ENCODE measurements at regions not wholly inside any gene's neighbourhood (a gene's known extent, or its start where the extent isn't known, plus 50 kb on each side); places are given as distances from the start of the nearest gene placed in this dataset.

GRCh38 chr12:90683871-90684270 is 271.1 kb downstream of the CCER1 start:
- no peaks in the 10 kb centered on the region for H3K9me3 ChIP-seq (ENCODE audit: control insufficient read depth in 4 of 4, low read length in 3 of 4)
- no peaks in the 10 kb centered on the region for H3K27me3 ChIP-seq (ENCODE audit: control insufficient read depth in 4 of 4, insufficient read depth in 4 of 4, low read length in 3 of 4)
- no peak for TF ChIP-seq NR2F2 (IDR thresholded peaks at IDR 0.05)
- TF ChIP-seq FOXA2 (IDR thresholded peaks at IDR 0.05): no peak
- TF ChIP-seq JUND (IDR thresholded peaks at IDR 0.05): no peak
- TF ChIP-seq RAD21 (IDR thresholded peaks at IDR 0.05): no peak
- no peak for TF ChIP-seq RXRA (IDR thresholded peaks at IDR 0.05)
- no peak for TF ChIP-seq MAX (IDR thresholded peaks at IDR 0.05)
- no peak for TF ChIP-seq HNF4G (IDR thresholded peaks at IDR 0.05)
- no peak for TF ChIP-seq FOXA1 (IDR thresholded peaks at IDR 0.05)
- H3K4me1 ChIP-seq (ENCODE audit: control insufficient read depth in 4 of 4, insufficient read depth in 4 of 4, low read length in 3 of 4): no peaks in the 10 kb centered on the region
- no peak for DNase-seq (ENCODE audit: low spot score)
- WGBS: 86% methylated on average over 3 of the region's 3 CpGs
- H3K27ac ChIP-seq (ENCODE audit: low read depth in 1 of 2, low read length in 2 of 2): no peak overlapping the region
- H3K9ac ChIP-seq (ENCODE audit: low read depth in 1 of 2, low read length in 2 of 2): no peak overlapping the region
- no peaks in the 10 kb centered on the region for H3K36me3 ChIP-seq (ENCODE audit: control insufficient read depth in 4 of 4, insufficient read depth in 3 of 4, low read depth in 1 of 4, low read length in 3 of 4)
- no peak overlapping the region for H3K4me3 ChIP-seq (ENCODE audit: low read depth in 1 of 3, low read length in 3 of 3)

GRCh38 chr12:90682398-90682797 is 272.6 kb downstream of the CCER1 start:
- H3K36me3 ChIP-seq (ENCODE audit: control insufficient read depth in 4 of 4, insufficient read depth in 3 of 4, low read depth in 1 of 4, low read length in 3 of 4): no peaks in the 10 kb centered on the region
- no peaks in the 10 kb centered on the region for H3K4me1 ChIP-seq (ENCODE audit: control insufficient read depth in 4 of 4, insufficient read depth in 4 of 4, low read length in 3 of 4)
- H3K9me3 ChIP-seq (ENCODE audit: control insufficient read depth in 4 of 4, low read length in 3 of 4): no peaks in the 10 kb centered on the region
- H3K4me3 ChIP-seq (ENCODE audit: low read depth in 1 of 3, low read length in 3 of 3): no peak overlapping the region
- no peak overlapping the region for H3K9ac ChIP-seq (ENCODE audit: low read depth in 1 of 2, low read length in 2 of 2)
- DNase-seq (ENCODE audit: low spot score): no peak
- WGBS: 79% methylated on average over 1 of the region's 1 CpG
- TF ChIP-seq ATF3 (IDR thresholded peaks at IDR 0.05) (no peak), GABPA (IDR thresholded peaks at IDR 0.05 in 1 of 2, conservative IDR thresholded peaks at IDR 0.05 in 1 of 2) (no peak), TAF1 (conservative IDR thresholded peaks at IDR 0.05) (no peak), JUND (IDR thresholded peaks at IDR 0.05) (no peak), NR2F2 (IDR thresholded peaks at IDR 0.05) (no peak), CTCF (IDR thresholded peaks at IDR 0.05; ENCODE audit: low read depth, low read length, missing input control) (no peak), RXRA (IDR thresholded peaks at IDR 0.05) (no peak)
- no peaks in the 10 kb centered on the region for H3K27me3 ChIP-seq (ENCODE audit: control insufficient read depth in 4 of 4, insufficient read depth in 4 of 4, low read length in 3 of 4)
- H3K27ac ChIP-seq (ENCODE audit: low read depth in 1 of 2, low read length in 2 of 2): no peak overlapping the region

- Histone ChIP-seq H3K9me3 (ENCODE audit: control insufficient read depth in 4 of 4, low read length in 3 of 4) (no peaks in the 10 kb centered on the region), H3K4me3 (ENCODE audit: low read depth in 1 of 3, low read length in 3 of 3) (no peak overlapping the region), H3K4me1 (ENCODE audit: control insufficient read depth in 4 of 4, insufficient read depth in 4 of 4, low read length in 3 of 4) (no peaks in the 10 kb centered on the region), H3K9ac (ENCODE audit: low read depth in 1 of 2, low read length in 2 of 2) (no peak overlapping the region), H3K27ac (ENCODE audit: low read depth in 1 of 2, low read length in 2 of 2) (no peak overlapping the region), H3K27me3 (ENCODE audit: control insufficient read depth in 4 of 4, insufficient read depth in 4 of 4, low read length in 3 of 4) (no peaks in the 10 kb centered on the region), H3K36me3 (ENCODE audit: control insufficient read depth in 4 of 4, insufficient read depth in 3 of 4, low read depth in 1 of 4, low read length in 3 of 4) (no peaks in the 10 kb centered on the region)
- no peak for DNase-seq (ENCODE audit: low spot score)
- WGBS: 90% methylated on average over 1 of the region's 1 CpG
- no peak for TF ChIP-seq EGR1 (IDR thresholded peaks at IDR 0.05; ENCODE audit: low read depth in 2 of 2)
- no peak for TF ChIP-seq YY1 (IDR thresholded peaks at IDR 0.05)
- no peak for TF ChIP-seq SP1 (IDR thresholded peaks at IDR 0.05)
- no peak for TF ChIP-seq RXRA (IDR thresholded peaks at IDR 0.05)
- TF ChIP-seq FOXA1 (IDR thresholded peaks at IDR 0.05): no peak
Observed at GRCh38 chr12:90679674-90680073, 275.3 kb downstream of the CCER1 start.
